Sigmoid colon (tissue), 6 donors: ENCODE measurements at regions not wholly inside any gene's neighbourhood (a gene's known extent, or its start where the extent isn't known, plus 50 kb on each side); places are given as distances from the start of the nearest gene placed in this dataset.

Experiments
- DNase-seq: peaks from one replicate; pipeline ENCODE4 v3.0.0-alpha.2; 2019
- H3K27ac ChIP-seq, 4 donors: fragments of 200-600 bp; sonication (generic); one replicate each; pipeline ENCODE4 v1.5.1; 2016 to 2019; ENCODE audit warnings: mild to moderate bottlenecking in 1 of 4
- H3K27me3 ChIP-seq, 3 donors: fragments of 200-600 bp; sonication (generic); one replicate each; pipeline ENCODE4 v1.5.1; 2019; ENCODE audit warnings: mild to moderate bottlenecking in 1 of 3
- H3K36me3 ChIP-seq, 4 donors: fragments of 200-600 bp; sonication (generic); one replicate each; pipeline ENCODE4 v1.5.1; 2016 to 2019
- H3K4me1 ChIP-seq, 4 donors: fragments of 200-600 bp; sonication (generic); one replicate each; pipeline ENCODE4 v1.5.1; 2017 to 2019
- H3K4me3 ChIP-seq, 4 donors: fragments of 200-600 bp; sonication (generic); one replicate each; pipeline ENCODE4 v1.5.1; 2017 to 2019; ENCODE audit warnings: mild to moderate bottlenecking in 2 of 4, moderate library complexity in 1 of 4
- H3K9me3 ChIP-seq, 4 donors: fragments of 200-600 bp in 3 of 4; sonication (generic) in 3 of 4; one replicate each; pipeline versions ENCODE4 v1.5.1 to v1.6.1; 2013 to 2019
- CTCF ChIP-seq, 4 experiments: fragments of 450-650 bp in 3 of 4; fragments of 200-600 bp in 1 of 4; IDR thresholded peaks; one replicate each; pipeline ENCODE4 v1.5.1; 2016 to 2019; ENCODE audit warnings: antibody characterized with exemption in 4 of 4, mild to moderate bottlenecking in 3 of 4, moderate library complexity in 2 of 4
- EP300 ChIP-seq, 4 donors: sonication (generic); formaldehyde crosslinking; IDR thresholded peaks; one replicate each; pipeline ENCODE4 v1.6.1; 2017; ENCODE audit warnings: antibody characterized with exemption in 4 of 4
- POLR2A ChIP-seq, 2 donors: fragments of 450-650 bp; IDR thresholded peaks; one replicate each; pipeline ENCODE4 v1.6.1; 2016; ENCODE audit warnings: antibody characterized with exemption in 2 of 2, mild to moderate bottlenecking in 2 of 2, moderate library complexity in 2 of 2
- POLR2AphosphoS5 ChIP-seq, 4 donors: sonication (generic); formaldehyde crosslinking; IDR thresholded peaks; one replicate each; pipeline ENCODE4 v1.6.1; 2017; ENCODE audit warnings: antibody characterized with exemption in 4 of 4
- WGBS, 2 donors: extraction: QIAGEN DNeasy Blood & Tissue Kit; methylation state at CpG; one replicate each; pipeline ENCODE4 v1.1.7; 2013; 5-methylcytosine and 5-hydroxymethylcytosine counted together
- intact Hi-C: fragments of 100-400 bp; cut with DNase I; formaldehyde crosslinking; loops from one replicate; pipeline ENCODE4 v1.15.1; 2023
- donor health status: healthy with polysubstance abuse.
- donor health status: healthy.

GRCh38 chr7:132019703-132020102 is 463.3 kb upstream of the PODXL start:
- intact Hi-C loops: no loop called here

GRCh38 chr7:132009778-132010177 is 453.4 kb upstream of the PODXL start:
- H3K27me3 ChIP-seq: no peaks in the 10 kb centered on the region
- peaks cover 0 to 2% (median under 1%) of the 10 kb centered on the region in 4 donors for H3K4me1 ChIP-seq
- DNase-seq: no peak
- H3K9me3 ChIP-seq: peaks cover 0 to 5% (median 0%) of the 10 kb centered on the region in 4 donors
- no peak overlapping the region for H3K4me3 ChIP-seq
- 50 to 78% methylated on average over 4 of the region's 4 CpGs for WGBS, 2 donors
- TF ChIP-seq EP300 (IDR thresholded peaks at IDR 0.05) (no peak), POLR2A (IDR thresholded peaks at IDR 0.05) (no peak), CTCF (IDR thresholded peaks at IDR 0.05) (no peak), POLR2AphosphoS5 (IDR thresholded peaks at IDR 0.05) (no peak)
- no peaks in the 10 kb centered on the region for H3K36me3 ChIP-seq
- no peak overlapping the region for H3K27ac ChIP-seq
- intact Hi-C loops: no loop called here

More at GRCh38 chr7:132019703-132020102, 463.3 kb upstream of the PODXL start:
- no peaks in the 10 kb centered on the region for H3K4me1 ChIP-seq
- WGBS, 2 donors: 15 to 63% methylated on average over 1 of the region's 1 CpG
- DNase-seq: no peak
- H3K9me3 ChIP-seq: peaks cover 0 to 3% (median 0%) of the 10 kb centered on the region in 4 donors
- H3K27ac ChIP-seq: no peak overlapping the region
- no peak for TF ChIP-seq POLR2AphosphoS5 (IDR thresholded peaks at IDR 0.05)
- no peak for TF ChIP-seq EP300 (IDR thresholded peaks at IDR 0.05)
- TF ChIP-seq POLR2A (IDR thresholded peaks at IDR 0.05): no peak
- TF ChIP-seq CTCF (IDR thresholded peaks at IDR 0.05): no peak
- no peaks in the 10 kb centered on the region for H3K36me3 ChIP-seq
- H3K4me3 ChIP-seq: no peak overlapping the region
- no peaks in the 10 kb centered on the region for H3K27me3 ChIP-seq

GRCh38 chr7:132004529-132004928 is 448.1 kb upstream of the PODXL start:
- 63 to 82% methylated on average over 5 of the region's 5 CpGs for WGBS, 2 donors
- intact Hi-C loops: loop anchor here (5.0 kb wide), 1 partner anchor 248 kb away; no protein-coding TSS in a partner anchor
- Histone ChIP-seq H3K27ac (peak overlapping the region in 1 of 4 donors; percentile 0), H3K4me3 (no peak overlapping the region), H3K27me3 (no peaks in the 10 kb centered on the region), H3K9me3 (no peaks in the 10 kb centered on the region), H3K36me3 (no peaks in the 10 kb centered on the region), H3K4me1 (peaks cover 0 to 9% (median 5%) of the 10 kb centered on the region in 4 donors)
- TF ChIP-seq POLR2A (IDR thresholded peaks at IDR 0.05) (no peak), POLR2AphosphoS5 (IDR thresholded peaks at IDR 0.05) (peak in 2 of 4 donors; percentile 32 to 53), EP300 (IDR thresholded peaks at IDR 0.05) (no peak), CTCF (IDR thresholded peaks at IDR 0.05) (peak in 2 of 4 experiments; percentile 19 to 42)
- DNase-seq: no peak

- WGBS, 2 donors: 93 to 95% methylated on average over 3 of the region's 3 CpGs
- intact Hi-C loops: loop anchor here (5.0 kb wide), 1 partner anchor 250 kb away; no protein-coding TSS in a partner anchor
- H3K36me3 ChIP-seq: no peaks in the 10 kb centered on the region
Observed at GRCh38 chr7:132002343-132002968, 446.0 kb upstream of the PODXL start.

GRCh38 chr7:132001146-132001545 is 444.7 kb upstream of the PODXL start:
- no peak overlapping the region for H3K27ac ChIP-seq
- H3K9me3 ChIP-seq: no peaks in the 10 kb centered on the region
- H3K27me3 ChIP-seq: no peaks in the 10 kb centered on the region
- no peaks in the 10 kb centered on the region for H3K36me3 ChIP-seq
- H3K4me1 ChIP-seq: peaks cover 0 to 9% (median 5%) of the 10 kb centered on the region in 4 donors
- no peak for DNase-seq
- WGBS, 2 donors: 46 to 76% methylated on average over 2 of the region's 2 CpGs
- no peak for TF ChIP-seq EP300 (IDR thresholded peaks at IDR 0.05)
- no peak for TF ChIP-seq CTCF (IDR thresholded peaks at IDR 0.05)
- no peak for TF ChIP-seq POLR2AphosphoS5 (IDR thresholded peaks at IDR 0.05)
- no peak for TF ChIP-seq POLR2A (IDR thresholded peaks at IDR 0.05)
- intact Hi-C loops: loop anchor here (5.0 kb wide), 1 partner anchor 251 kb away; no protein-coding TSS in a partner anchor
- H3K4me3 ChIP-seq: no peak overlapping the region

More at GRCh38 chr7:132002343-132002968, 446.0 kb upstream of the PODXL start:
- H3K4me3 ChIP-seq: no peak overlapping the region
- H3K27me3 ChIP-seq: no peaks in the 10 kb centered on the region
- no peak for TF ChIP-seq EP300 (IDR thresholded peaks at IDR 0.05)
- peaks cover 0 to 9% (median 5%) of the 10 kb centered on the region in 4 donors for H3K4me1 ChIP-seq
- no peaks in the 10 kb centered on the region for H3K9me3 ChIP-seq
- H3K27ac ChIP-seq: no peak overlapping the region
- no peak for DNase-seq
